SH-SY5Y (cell line): ENCODE measurements at regions not wholly inside any gene's neighbourhood (a gene's known extent, or its start where the extent isn't known, plus 50 kb on each side); places are given as distances from the start of the nearest gene placed in this dataset.

Experiments used
- GATA2 ChIP-seq: IDR thresholded peaks from 2 replicates; pipeline ENCODE4 v1.6.1; 2011; ENCODE audit warnings: mild to moderate bottlenecking, low read depth, low read length
- GATA3 ChIP-seq: IDR thresholded peaks from 2 replicates; pipeline ENCODE4 v1.6.1; 2011; ENCODE audit warnings: low read depth, mild to moderate bottlenecking, low read length, moderate library complexity

- TF ChIP-seq GATA3 (no peak), GATA2 (no peak)
These were observed 183.4 kb downstream of the USP12 start for GRCh38 chr13:26988059-26988769.
